GM18873 (cell line): ENCODE measurements at regions not wholly inside any gene's neighbourhood (a gene's known extent, or its start where the extent isn't known, plus 50 kb on each side); places are given as distances from the start of the nearest gene placed in this dataset.

Source experiments
- ATAC-seq: cut with Tn5 transposase; IDR thresholded peaks from one replicate; pipeline ENCODE4 v1.9.1; 2021; ENCODE audit warnings: mild to moderate bottlenecking, moderate library complexity, moderate number of reproducible peaks; ENCODE audit not compliant: unreplicated experiment, low FRiP score

GRCh38 chr12:90173499-90174197, 465.0 kb upstream of the ATP2B1 start:
- no peak for ATAC-seq

- ATAC-seq: no peak
Observed at GRCh38 chr12:90172524-90172923, 463.9 kb upstream of the ATP2B1 start.

GRCh38 chr12:90170740-90171139, 462.1 kb upstream of the ATP2B1 start:
- no peak for ATAC-seq

GRCh38 chr12:90167518-90168208, 459.0 kb upstream of the ATP2B1 start:
- ATAC-seq: no peak

GRCh38 chr12:90166671-90167070, 458.0 kb upstream of the ATP2B1 start:
- ATAC-seq: no peak

GRCh38 chr12:90166012-90166411, 457.4 kb upstream of the ATP2B1 start:
- no peak for ATAC-seq

- ATAC-seq: no peak
Observed at GRCh38 chr12:90163975-90164374, 455.3 kb upstream of the ATP2B1 start.

GRCh38 chr12:90153827-90154226, 445.2 kb upstream of the ATP2B1 start:
- ATAC-seq: no peak

GRCh38 chr12:90152897-90153624, 444.4 kb upstream of the ATP2B1 start:
- no peak for ATAC-seq

- no peak for ATAC-seq
Observed at GRCh38 chr12:90151491-90152015, 442.9 kb upstream of the ATP2B1 start.

- ATAC-seq: no peak
Observed at GRCh38 chr12:90149453-90149852, 440.8 kb upstream of the ATP2B1 start.

- no peak for ATAC-seq
Observed at GRCh38 chr12:90129366-90130030, 420.9 kb upstream of the ATP2B1 start.

GRCh38 chr12:90128526-90128925, 419.9 kb upstream of the ATP2B1 start:
- ATAC-seq: no peak

GRCh38 chr12:90126125-90126524, 417.5 kb upstream of the ATP2B1 start:
- no peak for ATAC-seq

- no peak for ATAC-seq
Observed at GRCh38 chr12:90124914-90125313, 416.3 kb upstream of the ATP2B1 start.

- ATAC-seq: no peak
Observed at GRCh38 chr12:90124289-90124688, 415.7 kb upstream of the ATP2B1 start.

- ATAC-seq: no peak
Observed at GRCh38 chr12:90122681-90123080, 414.0 kb upstream of the ATP2B1 start.

GRCh38 chr12:90120627-90121026, 412.0 kb upstream of the ATP2B1 start:
- no peak for ATAC-seq

GRCh38 chr12:90112666-90113065, 404.0 kb upstream of the ATP2B1 start:
- no peak for ATAC-seq

- no peak for ATAC-seq
Observed at GRCh38 chr12:90111791-90112580, 403.3 kb upstream of the ATP2B1 start.
